Activated CD8-positive, alpha-beta memory T cell treated with anti-CD3 and anti-CD28 coated beads, Interleukin-2, amount 10 ng/mL, durations not matched to agents 7 days and 5 days (primary cell): ENCODE measurements at regions not wholly inside any gene's neighbourhood (a gene's known extent, or its start where the extent isn't known, plus 50 kb on each side); places are given as distances from the start of the nearest gene placed in this dataset.

Experiments
- ATAC-seq: fragments of 150-1000 bp; cut with Tn5 transposase; one replicate; pipeline ENCODE4 v1.10.0; 2021; ENCODE audit warnings: moderate library complexity
- CTCF ChIA-PET: fragments of 350-600 bp; sonication (Branson Sonifier 250); formaldehyde crosslinking; loops from one replicate; lab custom pipeline; 2021; ENCODE audit warnings: antibody characterized with exemption; lab: Charles Lee
- DNase-seq: peaks from one replicate; pipeline ENCODE4 v3.0.0-alpha.2; 2020
- H3K27ac Mint-ChIP-seq: one replicate; pipeline ENCODE4 v1.8.0; 2021; ENCODE audit warnings: mild to moderate bottlenecking, mixed read lengths
- H3K27me3 Mint-ChIP-seq: one replicate; pipeline ENCODE4 v1.8.0; 2021; ENCODE audit warnings: mixed read lengths
- H3K36me3 Mint-ChIP-seq: one replicate; pipeline ENCODE4 v1.8.0; 2021; ENCODE audit warnings: mild to moderate bottlenecking, mixed read lengths
- H3K4me1 Mint-ChIP-seq: one replicate; pipeline ENCODE4 v1.8.0; 2021; ENCODE audit warnings: mixed read lengths
- H3K4me3 Mint-ChIP-seq: one replicate; pipeline ENCODE4 v1.8.0; 2021; ENCODE audit warnings: mild to moderate bottlenecking, moderate library complexity, mixed read lengths
- H3K9me3 Mint-ChIP-seq: one replicate; pipeline ENCODE4 v1.8.0; 2022; ENCODE audit warnings: low read depth, mixed read lengths

GRCh38 chr5:13997514-13997913, 53.0 kb upstream of the DNAH5 start:
- Mint-ChIP-seq H3K27me3 (peaks cover 3% of the 10 kb centered on the region), H3K27ac (no peak overlapping the region), H3K9me3 (peaks cover 7% of the 10 kb centered on the region), H3K4me1 (no peaks in the 10 kb centered on the region), H3K4me3 (no peak overlapping the region), H3K36me3 (no peaks in the 10 kb centered on the region)
- no peak for ATAC-seq
- CTCF ChIA-PET, result no interaction called here
- no peak for DNase-seq

- peaks cover 7% of the 10 kb centered on the region for H3K9me3 Mint-ChIP-seq
- no peak for ATAC-seq
- no peak overlapping the region for H3K4me3 Mint-ChIP-seq
- no peak overlapping the region for H3K27ac Mint-ChIP-seq
- no peaks in the 10 kb centered on the region for H3K36me3 Mint-ChIP-seq
- no peak for DNase-seq
- H3K27me3 Mint-ChIP-seq, result peaks cover 3% of the 10 kb centered on the region
- no peaks in the 10 kb centered on the region for H3K4me1 Mint-ChIP-seq
- CTCF ChIA-PET, result no interaction called here
These were observed 50.2 kb upstream of the DNAH5 start for GRCh38 chr5:13994621-13995253.
